ENCODE measurements at regions not wholly inside any gene's neighbourhood (a gene's known extent, or its start where the extent isn't known, plus 50 kb on each side); places are given as distances from the start of the nearest gene placed in this dataset.

GRCh38 chr16:86986136-86986535 lies 331.1 kb downstream of the C16orf95 start:
- no peak for DNase-seq

GRCh38 chr16:86986809-86987487 lies 330.2 kb downstream of the C16orf95 start:
- DNase-seq: no peak

- DNase-seq: no peak
These were observed 329.2 kb downstream of the C16orf95 start for GRCh38 chr16:86987746-86988670.

- no peak for DNase-seq
These were observed 328.1 kb downstream of the C16orf95 start for GRCh38 chr16:86988920-86989696.

- no peak for DNase-seq
These were observed 326.7 kb downstream of the C16orf95 start for GRCh38 chr16:86990451-86990850.

GRCh38 chr16:86991679-86992078 lies 325.5 kb downstream of the C16orf95 start:
- peak; percentile 69 for DNase-seq

- peak; percentile 33 for DNase-seq
These were observed 324.6 kb downstream of the C16orf95 start for GRCh38 chr16:86992587-86992986.

GRCh38 chr16:86993426-86994110 lies 323.6 kb downstream of the C16orf95 start:
- DNase-seq: no peak

- no peak for DNase-seq
These were observed 323.0 kb downstream of the C16orf95 start for GRCh38 chr16:86994215-86994614.

- peak; percentile 96 for DNase-seq
These were observed 322.5 kb downstream of the C16orf95 start for GRCh38 chr16:86994651-86995171.

- DNase-seq: peak; percentile 37
These were observed 321.7 kb downstream of the C16orf95 start for GRCh38 chr16:86995456-86995855.

- DNase-seq: no peak
These were observed 321.1 kb downstream of the C16orf95 start for GRCh38 chr16:86996081-86996480.

GRCh38 chr16:86997058-86997457 lies 320.1 kb downstream of the C16orf95 start:
- no peak for DNase-seq

GRCh38 chr16:86998196-86999001 lies 318.8 kb downstream of the C16orf95 start:
- no peak for DNase-seq

GRCh38 chr16:87000001-87000400 lies 317.2 kb downstream of the C16orf95 start:
- DNase-seq: no peak

- peak; percentile 51 for DNase-seq
These were observed 314.3 kb downstream of the C16orf95 start for GRCh38 chr16:87002717-87003413.

- DNase-seq: peak; percentile 25
These were observed 313.8 kb downstream of the C16orf95 start for GRCh38 chr16:87003414-87003755.

- DNase-seq: no peak
These were observed 311.2 kb downstream of the C16orf95 start for GRCh38 chr16:87006021-87006420.

GRCh38 chr16:87006789-87007745 lies 310.1 kb downstream of the C16orf95 start:
- no peak for DNase-seq

GRCh38 chr16:87007907-87008306 lies 309.3 kb downstream of the C16orf95 start:
- no peak for DNase-seq

All from fibroblast of skin of right biceps (primary cell).